PC-3 (cell line): ENCODE measurements at regions not wholly inside any gene's neighbourhood (a gene's known extent, or its start where the extent isn't known, plus 50 kb on each side); places are given as distances from the start of the nearest gene placed in this dataset.

Source experiments
- EZH2phosphoT487 ChIP-seq: fragments of 300-600 bp; sonication (generic); IDR thresholded peaks from 2 replicates; pipeline ENCODE4 v1.6.1; 2018; ENCODE audit warnings: mild to moderate bottlenecking, antibody characterized with exemption, low read length, borderline replicate concordance
- TF ChIP-seq, protein P1 (sequence below): fragments of 300-600 bp; sonication (generic); conservative IDR thresholded peaks from 2 replicates; pipeline ENCODE4 v1.5.1; 2017; ENCODE audit warnings: antibody characterized with exemption, low read depth, mild to moderate bottlenecking, low read length

DNA sequence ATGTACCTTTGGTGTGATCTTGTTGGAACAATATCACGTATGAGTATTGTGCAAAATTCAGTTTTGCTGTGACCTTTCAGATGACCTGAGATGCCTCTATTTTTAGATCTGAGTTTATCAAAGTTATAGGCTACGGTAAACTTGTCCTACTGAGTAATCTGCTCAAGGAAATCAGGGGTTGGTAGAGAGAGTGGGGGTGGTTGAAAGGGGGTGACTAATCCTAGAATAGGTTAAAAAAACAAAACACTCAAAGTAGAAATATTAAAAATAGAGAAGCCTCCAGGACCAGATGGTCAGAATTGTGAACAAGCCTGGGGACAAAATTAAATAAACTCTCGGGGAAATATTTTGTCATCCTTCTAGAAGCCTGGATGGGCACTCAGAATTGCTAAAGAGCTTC lies 59.9 kb upstream of the C11orf87 start:
- TF ChIP-seq EZH2phosphoT487: no peak
- TF ChIP-seq, protein P1, sequence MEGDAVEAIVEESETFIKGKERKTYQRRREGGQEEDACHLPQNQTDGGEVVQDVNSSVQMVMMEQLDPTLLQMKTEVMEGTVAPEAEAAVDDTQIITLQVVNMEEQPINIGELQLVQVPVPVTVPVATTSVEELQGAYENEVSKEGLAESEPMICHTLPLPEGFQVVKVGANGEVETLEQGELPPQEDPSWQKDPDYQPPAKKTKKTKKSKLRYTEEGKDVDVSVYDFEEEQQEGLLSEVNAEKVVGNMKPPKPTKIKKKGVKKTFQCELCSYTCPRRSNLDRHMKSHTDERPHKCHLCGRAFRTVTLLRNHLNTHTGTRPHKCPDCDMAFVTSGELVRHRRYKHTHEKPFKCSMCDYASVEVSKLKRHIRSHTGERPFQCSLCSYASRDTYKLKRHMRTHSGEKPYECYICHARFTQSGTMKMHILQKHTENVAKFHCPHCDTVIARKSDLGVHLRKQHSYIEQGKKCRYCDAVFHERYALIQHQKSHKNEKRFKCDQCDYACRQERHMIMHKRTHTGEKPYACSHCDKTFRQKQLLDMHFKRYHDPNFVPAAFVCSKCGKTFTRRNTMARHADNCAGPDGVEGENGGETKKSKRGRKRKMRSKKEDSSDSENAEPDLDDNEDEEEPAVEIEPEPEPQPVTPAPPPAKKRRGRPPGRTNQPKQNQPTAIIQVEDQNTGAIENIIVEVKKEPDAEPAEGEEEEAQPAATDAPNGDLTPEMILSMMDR: no peak
